IPS DF 19.7 (cell line): ENCODE measurements at regions not wholly inside any gene's neighbourhood (a gene's known extent, or its start where the extent isn't known, plus 50 kb on each side); places are given as distances from the start of the nearest gene placed in this dataset.

Experiments
- DNase-seq: peaks from one replicate; pipeline ENCODE4 v3.0.0-alpha.2; 2013; ENCODE audit warnings: low read depth, low spot score

GRCh38 chr13:74871369-74872070 is 610.4 kb downstream of the TBC1D4 start:
- no peak for DNase-seq

- no peak for DNase-seq
Measured at GRCh38 chr13:74870865-74871264, 611.1 kb downstream of the TBC1D4 start.

GRCh38 chr13:74869846-74870245 is 612.1 kb downstream of the TBC1D4 start:
- DNase-seq: no peak

GRCh38 chr13:74868049-74868448 is 613.9 kb downstream of the TBC1D4 start:
- DNase-seq: no peak

GRCh38 chr13:74867460-74867859 is 614.5 kb downstream of the TBC1D4 start:
- no peak for DNase-seq

- no peak for DNase-seq
Measured at GRCh38 chr13:74866101-74866500, 615.9 kb downstream of the TBC1D4 start.

- no peak for DNase-seq
Measured at GRCh38 chr13:74865656-74866055, 616.3 kb downstream of the TBC1D4 start.

- DNase-seq: no peak
Measured at GRCh38 chr13:74860789-74861188, 621.2 kb downstream of the TBC1D4 start.

- DNase-seq: no peak
Measured at GRCh38 chr13:74850893-74851292, 631.1 kb downstream of the TBC1D4 start.

GRCh38 chr13:74847966-74848365 is 634.0 kb downstream of the TBC1D4 start:
- DNase-seq: no peak

GRCh38 chr13:74845806-74846205 is 636.2 kb downstream of the TBC1D4 start:
- DNase-seq: no peak

GRCh38 chr13:74841651-74842050 is 640.3 kb downstream of the TBC1D4 start:
- DNase-seq: no peak

GRCh38 chr13:74841123-74841522 is 640.8 kb downstream of the TBC1D4 start:
- DNase-seq: no peak

GRCh38 chr13:74839656-74840055 is 642.3 kb downstream of the TBC1D4 start:
- no peak for DNase-seq

GRCh38 chr13:74838096-74838495 is 643.9 kb downstream of the TBC1D4 start:
- DNase-seq: no peak

GRCh38 chr13:74836628-74837027 is 645.3 kb downstream of the TBC1D4 start:
- no peak for DNase-seq

- no peak for DNase-seq
Measured at GRCh38 chr13:74835579-74835978, 646.4 kb downstream of the TBC1D4 start.

GRCh38 chr13:74825938-74826246 is 656.1 kb downstream of the TBC1D4 start:
- DNase-seq: no peak

- no peak for DNase-seq
Measured at GRCh38 chr13:74825152-74825937, 656.6 kb downstream of the TBC1D4 start.

GRCh38 chr13:74820809-74821208 is 661.2 kb downstream of the TBC1D4 start:
- DNase-seq: no peak

GRCh38 chr13:74819549-74819948 is 662.4 kb downstream of the TBC1D4 start:
- DNase-seq: no peak

GRCh38 chr13:74816737-74817136 is 665.2 kb downstream of the TBC1D4 start:
- no peak for DNase-seq

- DNase-seq: no peak
Measured at GRCh38 chr13:74796157-74796556, 662.0 kb upstream of the KLF12 start.
